ENCODE measurements at regions not wholly inside any gene's neighbourhood (a gene's known extent, or its start where the extent isn't known, plus 50 kb on each side); places are given as distances from the start of the nearest gene placed in this dataset.

- DNase-seq, result no peak
These were observed 135.0 kb downstream of the TM9SF2 start for GRCh38 chr13:99636306-99636705.

- no peak for DNase-seq
These were observed 133.4 kb downstream of the TM9SF2 start for GRCh38 chr13:99634672-99635071.

GRCh38 chr13:99630269-99630898, 129.1 kb downstream of the TM9SF2 start:
- no peak for DNase-seq

- DNase-seq, result no peak
These were observed 128.4 kb downstream of the TM9SF2 start for GRCh38 chr13:99629641-99630040.

GRCh38 chr13:99628442-99628841, 127.2 kb downstream of the TM9SF2 start:
- no peak for DNase-seq

GRCh38 chr13:99626461-99627082, 125.3 kb downstream of the TM9SF2 start:
- no peak for DNase-seq

GRCh38 chr13:99624936-99625540, 123.8 kb downstream of the TM9SF2 start:
- DNase-seq, result no peak

- no peak for DNase-seq
These were observed 119.5 kb downstream of the TM9SF2 start for GRCh38 chr13:99620806-99621205.

GRCh38 chr13:99619207-99619606, 117.9 kb downstream of the TM9SF2 start:
- no peak for DNase-seq

GRCh38 chr13:99617474-99618255, 116.4 kb downstream of the TM9SF2 start:
- DNase-seq, result no peak

GRCh38 chr13:99614465-99614885, 113.2 kb downstream of the TM9SF2 start:
- no peak for DNase-seq

Data from activated gamma-delta T cell (primary cell).